ENCODE measurements at regions not wholly inside any gene's neighbourhood (a gene's known extent, or its start where the extent isn't known, plus 50 kb on each side); places are given as distances from the start of the nearest gene placed in this dataset.
"Not testable (repeated sequence)": the region's sequence is repeated elsewhere in the genome, so short reads cannot be mapped to it uniquely, and the experiment has no call there.

- no peak for DNase-seq
These were observed 68.2 kb downstream of the ATP23 start for GRCh38 chr12:58009405-58010195.

- no peak for DNase-seq
These were observed 70.3 kb downstream of the ATP23 start for GRCh38 chr12:58011676-58012075.

- DNase-seq: not testable (repeated sequence)
These were observed 81.1 kb downstream of the ATP23 start for GRCh38 chr12:58022379-58023020.

- DNase-seq: no peak
These were observed 84.1 kb downstream of the ATP23 start for GRCh38 chr12:58025431-58025830.

DNA sequence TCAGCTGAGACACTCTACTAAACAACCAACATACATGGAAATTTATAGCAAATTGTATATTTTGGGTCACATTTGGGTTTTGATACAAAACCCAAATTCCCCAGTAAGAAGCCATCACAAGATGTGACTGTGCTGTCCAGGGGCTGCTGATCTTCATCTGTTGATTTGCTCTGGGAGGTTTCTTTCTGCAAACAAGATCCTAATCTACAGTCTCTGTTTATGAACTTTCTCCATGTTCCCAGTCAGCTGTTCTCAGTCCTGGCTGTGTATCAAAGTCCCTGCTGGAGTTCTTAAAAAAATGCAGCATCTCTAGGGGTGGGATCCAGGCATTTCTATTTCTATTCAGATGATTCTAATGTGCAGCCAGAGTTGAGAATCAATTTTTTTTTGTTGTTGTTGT lies 85.1 kb downstream of the ATP23 start:
- no peak for DNase-seq

GRCh38 chr12:58026897-58027891 lies 85.8 kb downstream of the ATP23 start:
- no peak for DNase-seq

DNA sequence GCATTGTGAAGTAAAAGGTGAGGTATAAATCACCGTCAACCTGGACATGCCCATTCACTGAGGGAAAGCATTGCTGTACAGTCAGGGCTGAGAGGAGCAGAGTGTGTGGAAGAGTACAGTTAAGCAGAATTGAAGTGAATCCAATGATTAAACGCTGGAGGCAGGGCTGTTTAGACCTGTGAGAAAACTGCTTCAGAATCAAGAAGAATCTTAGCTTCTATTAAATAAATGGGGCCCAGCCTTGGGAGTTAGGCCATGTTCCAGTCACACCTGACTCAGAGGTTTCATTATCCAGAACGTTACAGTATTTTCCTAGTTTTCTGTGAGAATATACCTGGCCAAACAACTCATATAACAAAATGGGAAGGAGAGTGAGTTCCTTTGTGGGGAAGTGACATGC lies 86.9 kb downstream of the ATP23 start:
- DNase-seq: no peak

DNA sequence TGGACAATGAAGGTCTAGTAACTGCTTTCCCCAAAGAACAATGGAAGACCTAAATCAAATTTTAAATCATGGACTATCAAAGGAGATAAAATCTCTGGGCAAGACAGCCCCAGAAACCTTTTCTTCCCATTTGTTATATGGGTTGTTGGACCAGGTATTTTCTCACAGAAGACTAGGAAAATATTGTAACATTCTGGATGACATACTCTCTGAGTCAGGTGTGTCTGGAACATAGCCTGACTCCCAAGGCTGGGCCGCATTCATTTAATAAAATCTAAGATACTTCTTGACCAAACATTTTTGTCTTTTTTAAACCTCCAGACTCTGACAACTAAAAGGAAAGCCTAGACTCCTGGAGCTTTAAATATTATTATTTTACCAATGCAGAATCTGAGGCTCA lies 87.9 kb downstream of the ATP23 start:
- DNase-seq: no peak

- no peak for DNase-seq
These were observed 89.4 kb downstream of the ATP23 start for GRCh38 chr12:58030566-58031279.

GRCh38 chr12:58032156-58032555 lies 90.8 kb downstream of the ATP23 start:
- DNase-seq: no peak

DNA sequence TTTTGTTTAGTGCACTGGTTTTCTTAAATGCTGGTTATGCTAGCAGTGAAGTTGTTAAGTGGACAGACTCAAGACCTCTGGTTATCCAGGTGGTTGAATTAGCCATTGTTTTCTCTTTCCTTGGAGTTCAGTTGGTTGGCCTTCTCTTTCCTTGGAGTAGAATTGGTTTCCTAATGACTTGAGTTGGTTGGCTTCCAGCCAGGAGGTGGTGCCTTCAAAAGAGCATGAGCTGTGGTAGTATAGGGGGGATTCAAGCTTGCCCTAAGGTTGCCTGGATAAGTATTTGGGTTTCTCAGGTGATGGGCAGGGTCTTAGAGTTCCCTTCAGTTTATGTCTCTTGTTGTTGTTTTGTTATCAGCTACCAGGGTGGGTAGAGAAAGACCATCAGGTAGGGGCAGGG lies 92.5 kb downstream of the ATP23 start:
- DNase-seq: no peak

- no peak for DNase-seq
These were observed 92.9 kb downstream of the ATP23 start for GRCh38 chr12:58034311-58034710.

- no peak for DNase-seq
These were observed 93.3 kb downstream of the ATP23 start for GRCh38 chr12:58034712-58035111.

DNA sequence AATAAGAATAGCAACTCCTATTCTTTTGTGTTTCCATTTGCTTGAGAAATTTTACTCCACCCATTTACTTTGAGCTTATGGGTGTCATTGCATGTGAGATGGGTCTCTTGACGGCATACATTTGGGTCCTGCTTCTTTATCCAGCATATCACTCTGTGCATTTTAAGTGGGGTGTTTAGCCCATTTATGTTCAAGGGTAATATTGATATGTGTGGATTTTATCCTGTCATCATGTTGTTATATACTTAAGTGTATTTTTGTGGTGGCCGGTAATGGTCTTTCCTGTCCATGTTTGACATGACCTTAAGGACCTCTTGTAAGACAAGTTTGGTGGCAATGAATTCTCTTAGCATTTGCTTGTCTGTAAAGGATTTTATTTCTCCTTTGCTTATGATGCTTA lies 100.1 kb downstream of the ATP23 start:
- no peak for DNase-seq

GRCh38 chr12:58044966-58045365 lies 103.6 kb downstream of the ATP23 start:
- no peak for DNase-seq

- DNase-seq: no peak
These were observed 104.9 kb downstream of the ATP23 start for GRCh38 chr12:58046271-58046670.

GRCh38 chr12:58051378-58051777 lies 110.0 kb downstream of the ATP23 start:
- no peak for DNase-seq

DNA sequence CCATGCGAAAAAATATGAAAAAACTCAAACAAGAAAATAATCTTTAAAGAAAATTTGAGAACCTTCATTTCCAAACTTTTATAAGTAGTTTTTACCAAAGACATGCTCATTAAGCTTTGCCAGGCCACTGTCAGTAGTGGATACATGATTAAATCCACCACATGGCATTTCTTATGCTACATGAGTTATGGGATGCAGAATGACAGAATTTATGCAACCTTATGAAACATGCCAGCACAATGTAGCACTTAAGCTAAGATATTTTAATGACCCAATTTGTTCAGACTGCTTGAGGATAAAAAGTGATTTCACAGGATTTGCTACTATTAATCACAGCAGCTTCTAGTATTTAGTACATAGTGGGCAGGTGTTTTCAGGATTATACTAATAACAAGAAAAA lies 123.3 kb downstream of the ATP23 start:
- no peak for DNase-seq

GRCh38 chr12:58066296-58066695 lies 124.9 kb downstream of the ATP23 start:
- DNase-seq: no peak

- no peak for DNase-seq
These were observed 126.4 kb downstream of the ATP23 start for GRCh38 chr12:58067610-58068387.

DNA sequence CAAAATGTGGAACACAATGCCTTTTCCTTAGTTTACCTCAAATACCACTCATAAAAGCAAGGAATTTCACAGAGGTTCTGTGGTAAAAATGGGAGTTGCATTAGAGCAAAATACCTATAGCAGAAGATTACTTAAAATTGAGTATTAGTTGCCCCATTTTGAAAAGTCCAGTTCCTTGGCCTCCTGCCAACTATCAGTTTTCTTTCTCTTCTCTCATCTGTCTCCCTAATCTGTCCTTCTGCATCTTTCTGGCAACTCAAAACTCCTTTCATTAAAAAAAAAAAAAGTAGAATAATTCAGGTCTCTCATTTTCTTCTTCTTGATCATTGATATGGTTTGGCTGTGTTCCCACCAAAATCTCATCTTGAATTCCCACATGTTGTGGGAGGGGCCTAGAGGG lies 127.3 kb downstream of the ATP23 start:
- DNase-seq: no peak

All from stimulated activated naive CD4-positive, alpha-beta T cell (primary cell).